ENCODE measurements at regions not wholly inside any gene's neighbourhood (a gene's known extent, or its start where the extent isn't known, plus 50 kb on each side); places are given as distances from the start of the nearest gene placed in this dataset.
"Not testable (repeated sequence)": the region's sequence is repeated elsewhere in the genome, so short reads cannot be mapped to it uniquely, and the experiment has no call there.

- peak in 1 of 2 experiments; percentile 2 for DNase-seq
Measured at GRCh38 chr2:61671561-61672315, 133.6 kb upstream of the XPO1 start.

DNA sequence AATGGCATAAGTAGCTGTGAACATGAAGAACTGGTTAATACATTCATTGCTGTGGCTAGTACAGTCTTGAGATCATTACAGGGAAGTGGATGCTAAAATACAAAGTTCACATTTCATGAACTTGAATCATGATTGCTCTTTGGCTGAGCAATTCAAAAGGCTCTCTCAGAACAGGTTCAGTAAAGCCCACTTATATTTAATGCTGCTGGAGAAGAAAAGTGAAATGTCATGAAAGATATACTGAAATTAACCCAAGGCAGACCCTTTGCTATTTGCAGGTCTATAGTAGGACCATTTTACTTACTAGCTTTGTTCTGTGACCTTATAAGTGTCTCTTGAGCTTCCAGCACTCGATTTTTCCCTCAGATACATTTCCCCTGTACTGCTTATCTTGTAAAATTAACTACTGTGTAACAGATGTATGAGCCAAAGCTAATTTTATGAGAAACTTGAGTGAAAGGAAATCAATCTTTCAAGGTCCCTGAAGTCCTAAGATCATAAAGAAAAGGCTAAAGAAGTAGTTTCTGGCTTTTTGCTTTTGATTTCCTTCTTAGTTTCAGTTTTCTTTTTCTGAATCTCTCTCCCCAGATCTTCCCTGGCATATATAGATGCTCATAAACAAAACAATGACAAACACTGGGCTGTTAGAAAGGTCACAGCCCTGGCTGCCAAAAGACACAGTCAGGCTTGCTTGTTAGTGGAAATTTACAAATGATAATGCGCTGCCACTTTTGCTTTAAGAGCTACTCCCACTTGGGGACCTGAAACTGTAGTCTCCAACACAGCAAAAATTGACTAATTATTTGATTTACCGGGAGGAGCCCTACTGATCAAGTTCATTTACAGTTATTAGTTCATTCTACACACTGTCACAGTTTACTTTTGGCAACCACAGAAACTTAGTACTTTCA, 132.7 kb upstream of the XPO1 start:
- no peak for DNase-seq

DNA sequence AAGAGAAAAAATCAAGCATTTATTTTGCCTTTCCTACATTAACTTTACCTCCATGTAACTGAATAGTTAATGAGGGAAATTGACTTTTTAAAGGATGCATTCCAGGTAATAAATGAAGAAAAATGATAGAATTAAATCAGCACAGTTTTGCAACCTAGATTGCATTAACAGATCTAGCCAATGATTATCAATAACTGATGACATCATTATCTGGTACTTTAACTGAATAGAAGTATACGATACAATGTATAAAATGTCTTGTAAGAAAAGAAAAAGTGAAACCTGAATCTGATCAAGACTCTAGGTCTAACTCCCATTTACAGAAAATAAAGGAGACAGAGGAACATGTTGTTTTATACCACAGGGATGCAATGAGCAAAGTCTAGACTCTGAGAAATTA, 126.0 kb upstream of the XPO1 start:
- DNase-seq, result no peak

- no peak for DNase-seq
Measured at GRCh38 chr2:61662990-61663389, 124.8 kb upstream of the XPO1 start.

DNA sequence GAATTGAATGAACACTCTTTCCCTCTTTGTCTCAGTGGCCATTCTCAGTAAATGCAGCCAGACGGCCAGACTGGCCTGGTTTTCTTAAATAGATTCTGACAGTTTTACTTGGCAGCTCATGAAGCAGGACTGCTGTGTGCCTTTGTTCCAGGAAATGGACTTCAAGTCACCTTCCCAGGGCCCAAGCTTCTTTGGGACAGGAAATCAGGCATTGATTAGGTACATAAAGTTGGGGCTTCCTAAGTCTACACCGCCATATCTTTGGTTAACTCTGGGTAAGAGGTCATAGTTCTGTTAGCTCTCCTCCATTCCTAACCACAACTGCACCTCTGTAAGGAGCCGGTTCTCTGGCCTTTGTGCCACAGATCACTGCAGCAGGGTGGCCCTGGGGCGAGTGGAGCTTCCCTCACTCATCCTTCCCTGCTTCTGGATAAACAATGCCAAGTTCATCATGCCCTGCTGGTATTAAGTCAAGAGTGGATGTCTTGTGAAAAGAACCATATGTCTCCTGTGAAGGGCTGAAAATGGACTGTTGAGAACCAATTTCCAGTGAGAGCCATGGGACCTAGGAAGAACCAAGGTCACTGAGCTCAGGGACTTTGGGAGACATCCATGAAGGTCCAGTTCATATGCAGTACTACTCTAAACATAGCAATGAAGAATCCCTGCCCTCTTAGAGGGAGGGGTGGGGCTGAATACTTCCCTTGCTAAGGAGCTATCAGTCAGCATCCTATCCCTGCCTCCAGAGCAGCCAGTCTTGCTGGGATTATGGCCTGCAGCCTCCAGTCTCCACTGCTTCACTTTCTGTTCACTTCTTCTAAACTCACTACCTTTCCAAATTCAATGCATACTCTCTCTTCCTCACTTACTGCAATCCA, 122.6 kb upstream of the XPO1 start:
- DNase-seq, result no peak

- peak in 1 of 2 experiments; percentile 11 for DNase-seq
Measured at GRCh38 chr2:61658841-61659780, 121.0 kb upstream of the XPO1 start.

DNA sequence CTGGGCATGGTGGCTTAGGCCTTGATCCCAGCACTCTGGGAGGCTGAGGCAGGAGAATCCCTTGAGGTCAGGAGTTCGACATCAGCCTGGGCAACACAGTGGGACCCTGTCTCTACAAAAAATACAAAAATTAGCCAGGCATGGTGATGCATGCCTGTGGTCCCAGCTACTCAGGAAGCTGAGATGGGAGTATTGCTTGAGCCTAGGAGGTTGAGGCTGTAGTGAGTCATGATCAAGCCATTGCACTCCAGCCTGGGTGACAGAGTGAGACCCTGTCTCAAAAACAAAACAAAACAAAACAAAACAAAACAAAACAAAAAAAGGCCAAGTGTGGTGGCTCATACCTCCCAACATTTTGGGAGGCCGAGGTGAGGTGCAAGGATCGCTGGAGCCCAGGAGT, 111.8 kb upstream of the XPO1 start:
- not testable (repeated sequence) for DNase-seq

GRCh38 chr2:61649021-61649420, 110.9 kb upstream of the XPO1 start:
- DNase-seq, result no peak

GRCh38 chr2:61647044-61647443, 108.9 kb upstream of the XPO1 start:
- DNase-seq, result no peak

- DNase-seq, result no peak
Measured at GRCh38 chr2:61645911-61646310, 107.8 kb upstream of the XPO1 start.

- not testable (repeated sequence) for DNase-seq
Measured at GRCh38 chr2:61643153-61643552, 105.0 kb upstream of the XPO1 start.

- DNase-seq, result no peak
Measured at GRCh38 chr2:61640406-61640805, 102.2 kb upstream of the XPO1 start.

DNA sequence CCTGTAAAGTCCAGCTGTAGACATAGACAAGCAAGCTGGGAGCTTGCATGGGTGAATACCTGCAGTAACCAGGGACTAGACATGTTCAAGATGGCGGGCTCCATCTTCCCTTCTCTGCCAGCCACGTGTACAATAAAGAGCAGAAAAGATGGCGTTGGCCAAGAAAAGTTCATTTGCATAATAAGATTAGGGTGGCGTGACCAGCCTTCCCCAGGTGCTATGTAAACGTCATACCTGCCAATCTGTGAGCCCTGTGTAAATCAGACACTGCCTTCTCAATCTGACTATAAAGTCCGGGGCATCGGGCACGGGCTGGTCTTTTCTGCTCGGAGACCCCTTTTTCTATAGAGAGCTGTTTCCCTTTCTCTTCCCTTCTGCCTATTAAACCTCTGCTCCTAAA, 101.6 kb upstream of the XPO1 start:
- DNase-seq, result no peak

DNA sequence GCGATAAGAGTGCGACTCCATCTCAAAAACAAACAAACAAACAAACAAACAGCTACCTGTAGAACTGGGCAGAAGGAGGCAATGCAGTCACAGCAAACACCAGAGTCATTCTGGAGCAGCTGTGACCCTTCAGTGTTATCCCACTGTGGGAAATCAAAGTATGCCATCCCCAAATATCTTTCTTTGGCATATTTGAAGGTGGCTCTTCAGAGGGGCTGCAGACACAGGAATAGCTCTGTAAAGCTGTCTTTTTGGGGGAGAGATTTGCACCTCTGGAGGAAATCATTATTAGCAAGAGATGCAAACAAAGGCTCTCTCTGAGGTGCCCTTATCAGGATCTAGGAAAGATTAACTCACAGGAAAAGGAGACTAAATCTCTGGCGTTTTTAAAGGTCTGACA, 98.5 kb upstream of the XPO1 start:
- no peak for DNase-seq

DNA sequence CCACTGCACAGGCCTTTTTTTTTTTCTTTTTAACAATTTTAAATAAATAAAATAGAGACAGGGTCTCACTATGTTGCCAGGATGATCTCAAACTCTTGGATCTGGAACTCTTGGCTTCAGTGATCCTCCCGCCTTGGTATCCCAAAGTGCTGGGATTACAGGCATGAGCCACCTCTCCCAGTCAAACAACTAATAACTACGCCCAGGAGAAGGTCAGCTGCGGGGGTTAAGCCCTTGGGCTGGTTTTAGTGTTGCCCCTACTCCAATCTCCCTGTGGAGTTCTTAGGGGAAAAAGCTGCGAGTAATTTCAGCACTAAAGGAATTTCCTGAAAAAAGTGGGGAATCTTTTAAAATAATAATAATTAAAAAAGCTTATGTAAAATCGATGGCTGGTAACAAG, 96.4 kb upstream of the XPO1 start:
- DNase-seq, result no peak

GRCh38 chr2:61633250-61633649, 95.1 kb upstream of the XPO1 start:
- no peak for DNase-seq

DNA sequence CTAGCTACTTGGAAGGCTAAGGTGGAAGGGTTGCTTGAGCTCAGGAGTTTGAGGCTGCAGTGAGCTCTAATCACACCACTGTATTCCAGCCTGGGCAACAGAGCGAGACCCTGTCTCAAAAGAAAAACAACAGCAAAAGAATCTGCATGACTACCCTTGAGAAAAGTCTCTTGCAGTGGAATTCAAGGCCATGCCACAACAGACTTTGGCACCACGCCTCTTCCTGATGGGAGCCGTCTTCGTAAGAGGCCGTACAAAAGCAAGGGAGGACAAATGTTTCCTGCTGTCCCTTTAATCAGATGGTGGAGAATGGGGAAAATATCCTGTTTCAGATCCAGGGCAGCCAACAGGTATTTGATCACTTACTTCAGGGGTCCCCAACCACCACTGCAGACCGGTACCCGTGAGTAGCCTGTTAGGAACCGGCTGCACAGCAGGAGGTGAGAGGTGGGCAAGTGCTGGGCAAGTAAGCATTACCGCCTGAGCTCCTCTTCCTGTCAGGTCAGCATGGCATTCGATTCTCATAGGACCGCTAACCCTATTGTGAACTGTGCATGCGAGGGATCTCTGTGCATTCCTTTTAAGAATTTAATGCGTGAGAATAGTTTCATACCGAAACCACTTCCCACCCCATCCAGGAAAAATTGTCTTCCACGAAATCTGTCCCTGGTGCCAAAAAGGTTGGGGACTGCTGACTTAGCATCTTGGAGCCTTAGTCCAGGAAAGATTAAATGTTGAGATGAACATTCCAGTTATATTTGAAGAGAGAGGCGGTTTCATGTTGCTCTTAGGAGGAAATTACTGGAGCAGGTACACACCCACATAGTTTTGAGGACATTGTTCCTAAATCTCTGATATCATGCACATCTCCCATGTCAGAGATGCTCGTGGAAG, 94.4 kb upstream of the XPO1 start:
- no peak for DNase-seq

DNA sequence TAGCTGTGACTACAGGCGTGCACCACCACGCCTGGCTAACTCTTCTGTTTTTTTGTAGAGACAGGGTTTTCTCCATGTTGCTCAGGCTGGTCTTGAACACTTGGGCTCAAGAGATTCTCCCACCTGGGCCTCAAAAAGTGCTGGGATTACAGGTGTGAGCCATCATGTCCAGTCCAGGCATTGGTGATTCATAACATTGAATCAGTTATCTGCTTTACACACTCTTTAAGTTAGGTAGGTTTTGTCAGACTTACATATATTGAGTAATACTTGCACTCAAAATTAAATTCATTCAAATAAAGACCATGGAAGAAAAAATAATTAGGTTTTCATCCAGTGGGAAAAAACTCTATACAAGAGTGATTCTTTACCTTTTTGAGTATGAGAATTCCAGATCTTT, 93.2 kb upstream of the XPO1 start:
- DNase-seq, result no peak

GRCh38 chr2:61626827-61627226, 88.7 kb upstream of the XPO1 start:
- no peak for DNase-seq

- no peak for DNase-seq
Measured at GRCh38 chr2:61623747-61624146, 85.6 kb upstream of the XPO1 start.
